HEK293 (cell line): ENCODE measurements at regions not wholly inside any gene's neighbourhood (a gene's known extent, or its start where the extent isn't known, plus 50 kb on each side); places are given as distances from the start of the nearest gene placed in this dataset.

Experiments used
- CTCF ChIA-PET: fragments of 350-600 bp; formaldehyde crosslinking; extraction: SDS; loops from one replicate; lab custom pipeline; 2021; ENCODE audit warnings: antibody characterized with exemption; lab: Yijun Ruan, JAX
- POLR2A ChIA-PET: fragments of 300-600 bp; formaldehyde crosslinking; extraction: SDS; loops from one replicate; lab custom pipeline; 2020; ENCODE audit warnings: antibody characterized with exemption, inconsistent platforms; lab: Yijun Ruan, JAX
- H3K27ac ChIP-seq: fragments of 200-500 bp; sonication (Bioruptor generic); 2 replicates; pipeline ENCODE4 v1.5.1; 2014; ENCODE audit warnings: low read depth, low read length, control low read depth, inconsistent platforms; ENCODE audit errors: extremely low read depth
- H3K36me3 ChIP-seq, 2 experiments: fragments of 200-500 bp in 1 of 2; sonication (Bioruptor generic) in 1 of 2; 1 replicate in 1 of 2; 2 replicates in 1 of 2; pipeline ENCODE4 v1.5.1; 2014 to 2017; ENCODE audit warnings: inconsistent platforms in 2 of 2, low read length in 2 of 2; ENCODE audit not compliant: control insufficient read depth in 2 of 2, insufficient read depth in 1 of 2
- H3K4me1 ChIP-seq: fragments of 200-500 bp; sonication (Bioruptor generic); 2 replicates; pipeline ENCODE4 v1.5.1; 2014; ENCODE audit warnings: mild to moderate bottlenecking, low read length, inconsistent platforms; ENCODE audit not compliant: control insufficient read depth, insufficient read depth
- H3K4me3 ChIP-seq: 2 replicates; pipeline ENCODE4 v1.5.1; 2011; ENCODE audit warnings: low read depth, mild to moderate bottlenecking, control low read depth, low read length, moderate library complexity
- H3K9me3 ChIP-seq: fragments of 200-500 bp; sonication (Bioruptor generic); 2 replicates; pipeline ENCODE4 v1.5.1; 2014; ENCODE audit warnings: low read depth, low read length, inconsistent platforms; ENCODE audit not compliant: control insufficient read depth, insufficient read depth
- CTCF ChIP-seq: fragments of 450-650 bp; formaldehyde crosslinking; IDR thresholded peaks from 2 replicates; pipeline ENCODE4 v1.5.1; 2016; ENCODE audit warnings: missing biosample characterization, missing genetic modification characterization
- GFI1B ChIP-seq: fragments of 450-650 bp; formaldehyde crosslinking; IDR thresholded peaks from 2 replicates; pipeline ENCODE4 v1.5.1; 2016; ENCODE audit warnings: missing biosample characterization, missing genetic modification characterization
- KLF16 ChIP-seq: fragments of 450-650 bp; formaldehyde crosslinking; IDR thresholded peaks from 2 replicates; pipeline ENCODE4 v1.5.1; 2017; ENCODE audit warnings: missing biosample characterization, missing genetic modification characterization
- PBX3 ChIP-seq: sonication (generic); formaldehyde crosslinking; IDR thresholded peaks from 2 replicates; pipeline ENCODE4 v1.8.1; 2022; ENCODE audit warnings: mild to moderate bottlenecking, moderate library complexity, missing genetic modification reagents
- PRDM2 ChIP-seq: fragments of 450-650 bp; formaldehyde crosslinking; IDR thresholded peaks from 2 replicates; pipeline ENCODE4 v1.5.1; 2016; ENCODE audit warnings: missing biosample characterization, missing genetic modification characterization, borderline replicate concordance
- WT1 ChIP-seq: fragments of 450-650 bp; formaldehyde crosslinking; IDR thresholded peaks from 2 replicates; pipeline ENCODE4 v1.5.1; 2016; ENCODE audit warnings: missing biosample characterization, missing genetic modification characterization
- ZBTB21 ChIP-seq: fragments of 450-650 bp; formaldehyde crosslinking; IDR thresholded peaks from 2 replicates; pipeline ENCODE4 v1.5.1; 2017; ENCODE audit warnings: missing biosample characterization, missing genetic modification characterization
- ZBTB26 ChIP-seq: fragments of 450-650 bp; formaldehyde crosslinking; optimal IDR thresholded peaks from 2 replicates; pipeline ENCODE3; 2016; ENCODE audit warnings: missing biosample characterization, mild to moderate bottlenecking, missing genetic modification characterization
- ZNF174 ChIP-seq: fragments of 450-650 bp; formaldehyde crosslinking; IDR thresholded peaks from 2 replicates; pipeline ENCODE4 v1.5.0; 2017; ENCODE audit warnings: missing biosample characterization, mild to moderate bottlenecking, missing genetic modification characterization
- ZNF292 ChIP-seq: fragments of 450-650 bp; formaldehyde crosslinking; IDR thresholded peaks from 2 replicates; pipeline ENCODE4 v1.5.1; 2016; ENCODE audit warnings: low read depth, missing biosample characterization, missing genetic modification characterization, borderline replicate concordance
- ZNF354C ChIP-seq: fragments of 450-650 bp; formaldehyde crosslinking; IDR thresholded peaks from 2 replicates; pipeline ENCODE4 v1.5.1; 2016; ENCODE audit warnings: missing biosample characterization, missing genetic modification characterization, low read depth, borderline replicate concordance
- ZNF404 ChIP-seq: fragments of 450-650 bp; formaldehyde crosslinking; IDR thresholded peaks from 2 replicates; pipeline ENCODE4 v1.5.1; 2017; ENCODE audit warnings: missing biosample characterization, missing genetic modification characterization
- ZNF521 ChIP-seq: fragments of 450-650 bp; formaldehyde crosslinking; IDR thresholded peaks from 2 replicates; pipeline ENCODE4 v1.5.1; 2017; ENCODE audit warnings: missing biosample characterization, mild to moderate bottlenecking, missing genetic modification characterization
- ZNF530 ChIP-seq: fragments of 450-650 bp; formaldehyde crosslinking; IDR thresholded peaks from 2 replicates; pipeline ENCODE4 v1.5.1; 2016; ENCODE audit warnings: low read depth, missing biosample characterization, missing genetic modification characterization
- ZNF623 ChIP-seq: fragments of 450-650 bp; formaldehyde crosslinking; IDR thresholded peaks from 2 replicates; pipeline ENCODE4 v1.5.1; 2016; ENCODE audit warnings: missing biosample characterization, missing genetic modification characterization
- ZNF645 ChIP-seq: fragments of 450-650 bp; formaldehyde crosslinking; IDR thresholded peaks from 2 replicates; pipeline ENCODE4; 2016; ENCODE audit warnings: missing biosample characterization, missing genetic modification characterization
- ZNF843 ChIP-seq: fragments of 450-650 bp; formaldehyde crosslinking; IDR thresholded peaks from 2 replicates; pipeline ENCODE4 v1.5.1; 2016; ENCODE audit warnings: missing biosample characterization, missing genetic modification characterization

DNA sequence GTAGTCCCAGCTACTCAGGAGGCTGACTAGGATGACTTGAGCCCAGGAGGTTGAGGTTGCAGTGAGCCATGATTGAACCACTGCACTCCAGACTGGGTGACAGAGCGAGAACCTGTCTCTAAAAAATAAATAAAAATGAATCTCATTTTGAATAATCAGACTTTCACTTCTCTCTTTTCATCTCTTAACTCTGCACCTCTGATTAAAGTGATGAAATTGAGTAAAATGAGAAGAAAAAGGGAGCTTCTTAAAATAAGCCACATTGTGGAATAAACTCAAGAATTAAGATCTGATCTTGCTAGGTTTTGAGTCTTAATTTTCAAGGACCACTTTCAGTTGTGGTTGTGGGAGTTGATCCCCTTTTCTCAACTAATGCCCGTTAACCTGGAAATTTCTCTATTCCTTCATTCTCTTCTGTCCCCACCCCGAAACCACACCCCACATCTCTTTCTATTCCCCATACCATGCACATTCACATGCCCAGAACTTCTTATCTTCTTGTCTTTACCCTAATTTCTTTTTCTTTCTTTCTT lies 70.9 kb upstream of the ETV6 start:
- no peaks in the 10 kb centered on the region for H3K4me1 ChIP-seq
- no peak overlapping the region for H3K4me3 ChIP-seq
- H3K9me3 ChIP-seq: no peaks in the 10 kb centered on the region
- no peaks in the 10 kb centered on the region for H3K36me3 ChIP-seq
- POLR2A ChIA-PET: no interaction called here
- TF ChIP-seq ZNF354C (tag by site-specific recombination): no peak
- no peak for TF ChIP-seq ZNF623
- TF ChIP-seq CTCF: no peak
- no peak for TF ChIP-seq ZNF174
- TF ChIP-seq ZNF843 (tag by site-specific recombination): no peak
- no peak for TF ChIP-seq PRDM2 (tag by site-specific recombination)
- no peak for TF ChIP-seq GFI1B (tag by site-specific recombination)
- TF ChIP-seq ZNF292 (tag by site-specific recombination): no peak
- TF ChIP-seq ZNF521 (tag by site-specific recombination): no peak
- no peak for TF ChIP-seq ZNF645 (tag by site-specific recombination)
- TF ChIP-seq ZBTB26 (tag by site-specific recombination): no peak
- no peak for TF ChIP-seq ZNF404
- no peak for TF ChIP-seq ZBTB21 (tag by site-specific recombination)
- TF ChIP-seq PBX3 (CRISPR knock-in tag): no peak
- TF ChIP-seq ZNF530: no peak
- no peak for TF ChIP-seq KLF16
- TF ChIP-seq WT1: no peak
- CTCF ChIA-PET: interaction anchor here (0.7 to 8.2 kb wide), 3 partner anchors 39 to 457 kb away, joined by 3 to 161 read pairs (median 3); no protein-coding TSS in a partner anchor
- no peak overlapping the region for H3K27ac ChIP-seq
